Stimulated activated CD8-positive, alpha-beta memory T cell treated with anti-CD3 and anti-CD28 coated beads, Interleukin-7, amount 100 ng/mL, for 48 hours (primary cell): ENCODE measurements at regions not wholly inside any gene's neighbourhood (a gene's known extent, or its start where the extent isn't known, plus 50 kb on each side); places are given as distances from the start of the nearest gene placed in this dataset.
"Not testable (repeated sequence)": the region's sequence is repeated elsewhere in the genome, so short reads cannot be mapped to it uniquely, and the experiment has no call there.

Experiments
- DNase-seq, 2 donors: peaks; one replicate each; pipeline ENCODE4 v3.0.0-alpha.2; 2020; ENCODE audit warnings: low read depth in 1 of 2; ENCODE audit errors: extremely low read depth in 1 of 2

DNA sequence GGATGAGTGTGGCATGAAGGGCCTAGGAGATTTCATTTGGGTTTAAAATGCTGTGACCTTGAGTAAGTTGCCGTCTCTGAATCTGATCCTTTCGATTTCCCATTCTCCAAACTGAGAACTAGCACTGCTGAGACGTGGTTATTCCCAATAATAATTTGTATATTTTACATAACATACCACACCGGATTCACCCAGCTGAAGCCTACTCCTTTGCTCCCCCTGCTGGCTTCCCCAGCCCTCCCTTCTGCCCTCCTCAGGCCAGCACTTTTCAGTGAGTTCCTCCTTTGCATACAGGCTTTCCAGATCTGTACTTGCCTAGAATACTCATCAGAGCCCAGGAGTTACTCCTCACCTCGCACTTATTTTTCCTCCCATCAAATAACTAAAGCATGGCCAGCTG is 255.1 kb downstream of the OR4F29 start:
- DNase-seq, result not testable (repeated sequence)

DNA sequence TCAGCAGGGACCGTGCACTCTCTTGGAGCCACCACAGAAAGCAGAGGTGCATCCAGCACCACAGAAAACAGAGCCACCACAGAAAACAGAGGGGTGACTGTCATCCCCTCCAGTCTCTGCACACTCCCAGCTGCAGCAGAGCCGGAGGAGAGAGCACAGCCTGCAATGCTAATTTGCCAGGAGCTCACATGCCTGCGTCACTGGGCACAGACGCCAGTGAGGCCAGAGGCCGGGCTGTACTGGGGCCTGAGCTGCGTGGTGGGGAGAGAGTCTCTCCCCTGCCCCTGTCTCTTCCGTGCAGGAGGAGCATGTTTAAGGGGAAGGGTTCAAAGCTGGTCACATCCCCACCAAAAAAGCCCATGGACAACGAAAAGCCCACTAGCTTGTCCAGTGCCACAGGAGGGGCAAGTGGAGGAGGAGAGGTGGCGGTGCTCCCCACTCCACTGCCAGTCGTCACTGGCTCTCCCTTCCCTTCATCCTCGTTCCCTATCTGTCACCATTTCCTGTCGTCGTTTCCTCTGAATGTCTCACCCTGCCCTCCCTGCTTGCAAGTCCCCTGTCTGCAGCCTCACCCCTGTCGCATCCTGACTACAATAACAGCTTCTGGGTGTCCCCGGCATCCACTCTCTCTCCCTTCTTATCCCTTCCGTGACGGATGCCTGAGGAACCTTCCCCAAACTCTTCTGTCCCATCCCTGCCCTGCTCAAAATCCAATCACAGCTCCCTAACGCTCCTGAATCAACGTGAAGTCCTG is 260.0 kb downstream of the OR4F29 start:
- not testable (repeated sequence) for DNase-seq

DNA sequence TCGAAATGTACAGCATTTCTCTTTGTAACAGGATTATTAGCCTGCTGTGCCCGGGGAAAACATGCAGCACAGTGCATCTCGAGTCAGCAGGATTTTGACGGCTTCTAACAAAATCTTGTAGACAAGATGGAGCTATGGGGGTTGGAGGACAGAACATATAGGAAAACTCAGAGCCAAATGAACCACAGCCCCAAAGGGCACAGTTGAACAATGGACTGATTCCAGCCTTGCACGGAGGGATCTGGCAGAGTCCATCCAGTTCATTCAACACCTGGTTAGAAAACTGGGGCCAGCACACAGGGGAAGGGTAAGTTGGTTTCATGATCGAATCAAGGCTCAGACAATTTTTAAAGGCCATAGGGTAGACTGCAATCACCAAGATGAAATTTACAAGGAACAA is 260.8 kb downstream of the OR4F29 start:
- not testable (repeated sequence) for DNase-seq

DNA sequence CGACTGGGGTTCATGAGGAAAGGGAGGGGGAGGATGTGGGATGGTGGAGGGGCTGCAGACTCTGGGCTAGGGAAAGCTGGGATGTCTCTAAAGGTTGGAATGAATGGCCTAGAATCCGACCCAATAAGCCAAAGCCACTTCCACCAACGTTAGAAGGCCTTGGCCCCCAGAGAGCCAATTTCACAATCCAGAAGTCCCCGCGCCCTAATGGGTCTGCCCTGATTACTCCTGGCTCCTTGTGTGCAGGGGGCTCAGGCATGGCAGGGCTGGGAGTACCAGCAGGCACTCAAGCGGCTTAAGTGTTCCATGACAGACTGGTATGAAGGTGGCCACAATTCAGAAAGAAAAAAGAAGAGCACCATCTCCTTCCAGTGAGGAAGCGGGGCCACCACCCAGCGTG is 261.6 kb downstream of the OR4F29 start:
- not testable (repeated sequence) for DNase-seq

DNA sequence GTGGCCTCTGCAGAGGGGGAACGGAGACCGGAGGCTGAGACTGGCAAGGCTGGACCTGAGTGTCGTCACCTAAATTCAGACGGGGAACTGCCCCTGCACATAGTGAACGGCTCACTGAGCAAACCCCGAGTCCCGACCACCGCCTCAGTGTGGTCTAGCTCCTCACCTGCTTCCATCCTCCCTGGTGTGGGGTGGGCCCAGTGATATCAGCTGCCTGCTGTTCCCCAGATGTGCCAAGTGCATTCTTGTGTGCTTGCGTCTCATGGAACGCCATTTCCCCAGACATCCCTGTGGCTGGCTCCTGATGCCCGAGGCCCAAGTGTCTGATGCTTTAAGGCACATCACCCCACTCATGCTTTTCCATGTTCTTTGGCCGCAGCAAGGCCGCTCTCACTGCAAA is 262.2 kb downstream of the OR4F29 start:
- not testable (repeated sequence) for DNase-seq

DNA sequence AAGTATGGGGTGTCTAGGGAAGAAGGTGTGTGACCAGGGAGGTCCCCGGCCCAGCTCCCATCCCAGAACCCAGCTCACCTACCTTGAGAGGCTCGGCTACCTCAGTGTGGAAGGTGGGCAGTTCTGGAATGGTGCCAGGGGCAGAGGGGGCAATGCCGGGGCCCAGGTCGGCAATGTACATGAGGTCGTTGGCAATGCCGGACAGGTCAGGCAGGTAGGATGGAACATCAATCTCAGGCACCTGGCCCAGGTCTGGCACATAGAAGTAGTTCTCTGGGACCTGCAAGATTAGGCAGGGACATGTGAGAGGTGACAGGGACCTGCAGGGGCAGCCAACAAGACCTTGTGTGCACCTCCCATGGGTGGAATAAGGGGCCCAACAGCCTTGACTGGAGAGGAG is 264.2 kb downstream of the OR4F29 start:
- not testable (repeated sequence) for DNase-seq

DNA sequence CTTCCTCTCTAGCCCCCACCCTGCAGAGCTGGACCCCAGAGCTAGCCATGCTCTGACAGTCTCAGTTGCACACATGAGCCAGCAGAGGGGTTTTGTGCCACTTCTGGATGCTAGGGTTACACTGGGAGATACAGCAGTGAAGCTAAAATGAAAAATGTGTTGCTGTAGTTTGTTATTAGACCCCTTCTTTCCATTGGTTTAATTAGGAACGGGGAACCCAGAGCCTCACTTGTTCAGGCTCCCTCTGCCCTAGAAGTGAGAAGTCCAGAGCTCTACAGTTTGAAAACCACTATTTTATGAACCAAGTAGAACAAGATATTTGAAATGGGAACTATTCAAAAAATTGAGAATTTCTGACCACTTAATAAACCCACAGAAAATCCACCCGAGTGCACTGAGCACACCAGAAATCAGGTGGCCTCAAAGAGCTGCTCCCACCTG is 264.8 kb downstream of the OR4F29 start:
- DNase-seq, result not testable (repeated sequence)

DNA sequence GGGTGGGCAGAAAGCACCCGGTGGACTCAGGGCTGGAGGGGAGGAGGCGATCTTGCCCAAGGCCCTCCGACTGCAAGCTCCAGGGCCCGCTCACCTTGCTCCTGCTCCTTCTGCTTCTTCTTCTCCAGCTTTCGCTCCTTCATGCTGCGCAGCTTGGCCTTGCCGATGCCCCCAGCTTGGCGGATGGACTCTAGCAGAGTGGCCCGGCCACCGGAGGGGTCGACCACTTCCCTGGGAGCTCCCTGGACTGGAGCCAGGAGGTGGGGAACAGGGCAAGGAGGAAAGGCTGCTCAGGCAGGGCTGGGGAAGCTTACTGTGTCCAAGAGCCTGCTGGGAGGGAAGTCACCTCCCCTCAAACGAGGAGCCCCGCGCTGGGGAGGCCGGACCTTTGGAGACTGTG is 265.3 kb downstream of the OR4F29 start:
- DNase-seq, result not testable (repeated sequence)

DNA sequence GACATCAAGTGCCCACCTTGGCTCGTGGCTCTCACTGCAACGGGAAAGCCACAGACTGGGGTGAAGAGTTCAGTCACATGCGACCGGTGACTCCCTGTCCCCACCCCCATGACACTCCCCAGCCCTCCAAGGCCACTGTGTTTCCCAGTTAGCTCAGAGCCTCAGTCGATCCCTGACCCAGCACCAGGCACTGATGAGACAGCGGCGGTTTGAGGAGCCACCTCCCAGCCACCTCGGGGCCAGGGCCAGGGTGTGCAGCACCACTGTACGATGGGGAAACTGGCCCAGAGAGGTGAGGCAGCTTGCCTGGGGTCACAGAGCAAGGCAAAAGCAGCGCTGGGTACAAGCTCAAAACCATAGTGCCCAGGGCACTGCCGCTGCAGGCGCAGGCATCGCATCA is 266.0 kb downstream of the OR4F29 start:
- DNase-seq, result not testable (repeated sequence)

DNA sequence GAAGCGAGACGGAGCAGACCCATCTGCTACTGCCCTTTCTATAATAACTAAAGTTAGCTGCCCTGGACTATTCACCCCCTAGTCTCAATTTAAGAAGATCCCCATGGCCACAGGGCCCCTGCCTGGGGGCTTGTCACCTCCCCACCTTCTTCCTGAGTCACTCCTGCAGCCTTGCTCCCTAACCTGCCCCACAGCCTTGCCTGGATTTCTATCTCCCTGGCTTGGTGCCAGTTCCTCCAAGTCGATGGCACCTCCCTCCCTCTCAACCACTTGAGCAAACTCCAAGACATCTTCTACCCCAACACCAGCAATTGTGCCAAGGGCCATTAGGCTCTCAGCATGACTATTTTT is 267.2 kb downstream of the OR4F29 start:
- not testable (repeated sequence) for DNase-seq

DNA sequence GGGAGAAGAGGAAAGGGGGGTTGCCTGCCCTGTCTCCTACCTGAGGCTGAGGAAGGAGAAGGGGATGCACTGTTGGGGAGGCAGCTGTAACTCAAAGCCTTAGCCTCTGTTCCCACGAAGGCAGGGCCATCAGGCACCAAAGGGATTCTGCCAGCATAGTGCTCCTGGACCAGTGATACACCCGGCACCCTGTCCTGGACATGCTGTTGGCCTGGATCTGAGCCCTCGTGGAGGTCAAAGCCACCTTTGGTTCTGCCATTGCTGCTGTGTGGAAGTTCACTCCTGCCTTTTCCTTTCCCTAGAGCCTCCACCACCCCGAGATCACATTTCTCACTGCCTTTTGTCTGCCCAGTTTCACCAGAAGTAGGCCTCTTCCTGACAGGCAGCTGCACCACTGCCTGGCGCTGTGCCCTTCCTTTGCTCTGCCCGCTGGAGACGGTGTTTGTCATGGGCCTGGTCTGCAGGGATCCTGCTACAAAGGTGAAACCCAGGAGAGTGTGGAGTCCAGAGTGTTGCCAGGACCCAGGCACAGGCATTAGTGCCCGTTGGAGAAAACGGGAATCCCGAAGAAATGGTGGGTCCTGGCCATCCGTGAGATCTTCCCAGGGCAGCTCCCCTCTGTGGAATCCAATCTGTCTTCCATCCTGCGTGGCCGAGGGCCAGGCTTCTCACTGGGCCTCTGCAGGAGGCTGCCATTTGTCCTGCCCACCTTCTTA is 267.7 kb downstream of the OR4F29 start:
- not testable (repeated sequence) for DNase-seq

DNA sequence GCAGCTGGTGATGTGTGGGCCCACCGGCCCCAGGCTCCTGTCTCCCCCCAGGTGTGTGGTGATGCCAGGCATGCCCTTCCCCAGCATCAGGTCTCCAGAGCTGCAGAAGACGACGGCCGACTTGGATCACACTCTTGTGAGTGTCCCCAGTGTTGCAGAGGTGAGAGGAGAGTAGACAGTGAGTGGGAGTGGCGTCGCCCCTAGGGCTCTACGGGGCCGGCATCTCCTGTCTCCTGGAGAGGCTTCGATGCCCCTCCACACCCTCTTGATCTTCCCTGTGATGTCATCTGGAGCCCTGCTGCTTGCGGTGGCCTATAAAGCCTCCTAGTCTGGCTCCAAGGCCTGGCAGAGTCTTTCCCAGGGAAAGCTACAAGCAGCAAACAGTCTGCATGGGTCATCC is 268.4 kb downstream of the OR4F29 start:
- not testable (repeated sequence) for DNase-seq

DNA sequence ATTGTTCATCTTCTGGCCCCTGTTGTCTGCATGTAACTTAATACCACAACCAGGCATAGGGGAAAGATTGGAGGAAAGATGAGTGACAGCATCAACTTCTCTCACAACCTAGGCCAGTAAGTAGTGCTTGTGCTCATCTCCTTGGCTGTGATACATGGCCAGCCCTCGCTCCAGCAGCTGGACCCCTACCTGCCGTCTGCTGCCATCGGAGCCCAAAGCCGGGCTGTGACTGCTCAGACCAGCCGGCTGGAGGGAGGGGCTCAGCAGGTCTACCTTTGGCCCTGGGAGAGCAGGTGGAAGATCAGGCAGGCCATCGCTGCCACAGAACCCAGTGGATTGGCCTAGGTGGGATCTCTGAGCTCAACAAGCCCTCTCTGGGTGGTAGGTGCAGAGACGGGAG is 268.8 kb downstream of the OR4F29 start:
- DNase-seq, result not testable (repeated sequence)

DNA sequence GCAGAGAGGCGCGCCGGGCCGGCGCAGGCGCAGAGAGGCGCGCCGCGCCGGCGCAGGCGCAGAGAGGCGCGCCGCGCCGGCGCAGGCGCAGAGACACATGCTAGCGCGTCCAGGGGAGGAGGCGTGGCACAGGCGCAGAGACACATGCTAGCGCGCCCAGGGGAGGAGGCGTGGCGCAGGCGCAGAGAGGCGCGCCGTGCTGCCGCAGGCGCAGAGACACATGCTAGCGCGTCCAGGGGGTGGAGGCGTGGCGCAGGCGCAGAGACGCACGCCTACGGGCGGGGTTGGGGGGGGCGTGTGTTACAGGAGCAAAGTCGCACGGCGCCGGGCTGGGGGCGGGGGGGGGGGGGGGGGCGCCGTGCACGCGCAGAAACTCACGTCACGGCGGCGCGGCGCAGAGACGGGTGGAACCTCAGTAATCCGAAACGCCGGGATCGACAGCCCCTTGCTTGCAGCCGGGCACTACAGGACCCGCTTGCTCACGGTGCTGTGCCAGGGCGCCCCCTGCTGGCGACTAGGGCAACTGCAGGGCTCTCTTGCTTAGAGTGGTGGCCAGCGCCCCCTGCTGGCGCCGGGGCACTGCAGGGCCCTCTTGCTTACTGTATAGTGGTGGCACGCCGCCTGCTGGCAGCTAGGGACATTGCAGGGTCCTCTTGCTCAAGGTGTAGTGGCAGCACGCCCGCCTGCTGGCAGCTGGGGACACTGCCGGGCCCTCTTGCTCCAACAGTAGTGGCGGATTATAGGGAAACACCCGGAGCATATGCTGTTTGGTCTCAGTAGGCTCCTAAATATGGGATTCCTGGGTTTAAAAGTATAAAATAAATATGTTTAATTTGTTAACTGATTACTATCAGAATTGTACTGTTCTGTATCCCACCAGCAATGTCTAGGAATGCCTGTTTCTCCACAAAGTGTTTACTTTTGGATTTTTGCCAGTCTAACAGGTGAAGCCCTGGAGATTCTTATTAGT is 269.9 kb downstream of the OR4F29 start:
- DNase-seq, result peak in 1 of 2 donors; percentile 17

DNA sequence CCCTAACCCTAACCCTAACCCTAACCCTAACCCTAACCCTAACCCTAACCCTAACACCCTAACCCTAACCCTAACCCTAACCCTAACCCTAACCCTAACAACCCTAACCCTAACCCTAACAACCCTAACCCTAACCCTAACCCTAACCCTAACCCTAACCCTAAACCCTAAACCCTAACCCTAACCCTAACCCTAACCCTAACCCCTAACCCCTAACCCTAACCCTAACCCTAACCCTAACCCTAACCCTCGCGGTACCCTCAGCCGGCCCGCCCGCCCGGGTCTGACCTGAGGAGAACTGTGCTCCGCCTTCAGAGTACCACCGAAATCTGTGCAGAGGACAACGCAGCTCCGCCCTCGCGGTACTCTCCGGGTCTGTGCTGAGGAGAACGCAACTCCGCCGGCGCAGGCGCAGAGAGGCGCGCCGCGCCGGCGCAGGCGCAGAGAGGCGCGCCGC is 270.7 kb downstream of the OR4F29 start:
- DNase-seq, result not testable (repeated sequence)

DNA sequence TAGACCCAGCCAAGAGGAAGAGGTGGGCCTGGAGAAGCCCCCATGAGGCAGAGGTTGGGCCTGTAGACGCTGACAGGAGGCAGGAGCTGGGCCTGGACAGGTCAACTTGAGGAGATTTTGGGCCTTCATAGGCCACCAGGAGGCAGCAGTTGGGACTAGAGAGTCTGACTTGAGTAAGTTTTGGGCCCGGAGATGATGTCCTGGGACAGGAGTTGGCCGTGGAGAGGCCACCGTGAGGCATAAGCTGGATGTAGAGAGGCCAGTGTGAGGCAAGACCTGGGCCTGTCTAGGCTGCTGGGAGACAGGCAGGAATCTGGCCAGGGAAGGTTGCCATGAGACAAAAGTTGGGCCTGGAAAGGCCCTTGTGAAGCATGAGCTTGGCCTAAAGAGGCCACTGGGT is 312.6 kb downstream of the OR4F29 start:
- not testable (repeated sequence) for DNase-seq

DNA sequence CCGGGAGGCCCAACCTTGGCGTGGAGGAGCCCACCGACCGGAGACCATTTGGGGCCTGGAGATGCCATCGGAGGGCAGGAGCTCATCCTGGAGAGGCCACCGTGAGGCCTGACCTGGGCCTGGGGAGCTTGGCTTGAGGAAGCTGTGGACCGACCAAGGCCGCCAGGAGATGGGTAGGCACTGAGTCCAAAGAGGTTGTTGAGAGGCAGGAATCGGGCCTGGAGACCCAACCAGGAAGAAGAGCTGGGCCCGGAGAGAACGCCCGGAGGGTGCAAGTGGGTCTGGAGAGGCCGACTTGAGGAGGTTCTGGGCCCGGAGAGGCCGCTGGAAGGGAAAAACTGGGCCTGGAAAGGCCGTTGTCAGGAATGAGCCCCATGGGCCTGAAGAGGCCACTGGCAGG is 313.8 kb downstream of the OR4F29 start:
- DNase-seq, result not testable (repeated sequence)

DNA sequence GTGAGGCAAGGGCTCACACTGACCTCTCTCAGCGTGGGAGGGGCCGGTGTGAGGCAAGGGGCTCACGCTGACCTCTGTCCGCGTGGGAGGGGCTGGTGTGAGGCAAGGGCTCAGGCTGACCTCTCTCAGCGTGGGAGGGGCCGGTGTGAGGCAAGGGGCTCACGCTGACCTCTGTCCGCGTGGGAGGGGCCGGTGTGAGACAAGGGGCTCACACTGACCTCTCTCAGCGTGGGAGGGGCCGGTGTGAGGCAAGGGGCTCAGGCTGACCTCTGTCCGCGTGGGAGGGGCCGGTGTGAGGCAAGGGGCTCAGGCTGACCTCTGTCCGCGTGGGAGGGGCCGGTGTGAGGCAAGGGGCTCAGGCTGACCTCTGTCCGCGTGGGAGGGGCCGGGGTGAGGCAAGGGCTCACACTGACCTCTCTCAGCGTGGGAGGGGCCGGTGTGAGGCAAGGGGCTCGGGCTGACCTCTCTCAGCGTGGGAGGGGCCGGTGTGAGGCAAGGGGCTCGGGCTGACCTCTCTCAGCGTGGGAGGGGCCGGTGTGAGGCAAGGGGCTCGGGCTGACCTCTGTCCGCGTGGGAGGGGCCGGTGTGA is 315.0 kb downstream of the OR4F29 start:
- DNase-seq, result not testable (repeated sequence)

DNA sequence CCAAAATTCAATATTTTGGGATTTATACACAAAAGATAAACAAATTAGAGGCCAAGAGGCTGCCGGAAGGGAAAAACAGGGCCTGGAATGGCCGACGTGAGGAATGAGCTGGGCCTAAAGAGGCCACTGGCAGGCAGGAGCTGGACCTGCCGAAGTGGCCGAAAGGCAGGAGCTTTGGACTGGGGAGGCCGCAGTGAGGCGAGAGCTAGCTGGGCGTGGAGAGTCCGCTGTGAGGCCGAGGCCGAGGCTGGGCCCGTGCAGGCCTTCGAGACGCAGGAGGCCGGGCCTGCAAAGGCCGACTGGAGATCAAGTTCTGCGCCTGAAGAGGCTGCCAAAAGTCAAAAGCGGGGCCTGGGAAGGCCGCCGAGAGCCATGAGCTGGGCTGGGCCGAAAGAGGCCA is 316.5 kb downstream of the OR4F29 start:
- not testable (repeated sequence) for DNase-seq

DNA sequence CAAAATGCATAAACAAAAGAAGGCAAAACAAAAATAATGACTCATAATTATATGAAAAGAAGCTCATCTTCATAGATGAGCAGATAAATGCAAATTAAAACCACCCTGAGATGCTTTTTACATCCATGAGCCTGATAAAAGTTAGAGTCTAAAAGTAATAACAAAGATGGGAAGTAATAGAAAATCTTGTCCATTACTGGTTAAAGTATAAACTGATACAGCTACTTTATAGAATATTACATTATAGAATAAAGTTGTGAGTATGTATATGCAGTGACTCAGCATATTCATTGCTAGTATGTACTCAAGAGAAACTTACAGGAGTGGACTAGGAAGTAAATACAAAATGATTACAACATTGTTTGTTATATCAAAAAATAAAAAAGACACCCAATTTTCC is 333.0 kb downstream of the OR4F29 start:
- not testable (repeated sequence) for DNase-seq

DNA sequence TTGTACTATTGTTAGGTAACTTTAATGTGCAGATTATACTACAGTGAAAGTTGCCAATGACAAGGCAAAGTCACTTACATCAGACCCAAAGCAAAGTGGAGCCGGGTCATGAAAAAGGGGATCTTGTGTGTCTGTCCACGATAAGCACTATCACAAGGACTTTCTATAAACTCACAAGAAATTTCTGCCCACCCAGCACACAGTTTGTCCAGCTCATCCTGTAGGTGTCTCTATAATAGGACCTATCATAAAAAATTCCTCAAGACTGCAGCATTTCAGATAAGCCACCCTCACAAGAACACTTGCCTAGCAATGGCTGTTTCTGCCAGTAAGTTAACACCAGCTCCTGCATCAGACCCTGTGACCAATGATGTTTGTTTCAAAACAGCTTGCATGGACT is 335.9 kb downstream of the OR4F29 start:
- DNase-seq, result not testable (repeated sequence)
